Left hindlimb (tissue), 1 donor: ENCODE measurements at regions not wholly inside any gene's neighbourhood (a gene's known extent, or its start where the extent isn't known, plus 50 kb on each side); places are given as distances from the start of the nearest gene placed in this dataset.

Experiments used
- DNase-seq: peaks from one replicate; pipeline ENCODE4 v3.0.0-alpha.2; 2018

- no peak for DNase-seq
Observed at GRCh38 chr5:155996123-155996522, 330.8 kb upstream of the SGCD start.

GRCh38 chr5:155998257-155998656, 328.7 kb upstream of the SGCD start:
- no peak for DNase-seq

- DNase-seq: no peak
Observed at GRCh38 chr5:156000115-156000514, 326.8 kb upstream of the SGCD start.

GRCh38 chr5:156004754-156005153, 322.2 kb upstream of the SGCD start:
- DNase-seq: no peak

GRCh38 chr5:156006026-156006647, 320.8 kb upstream of the SGCD start:
- no peak for DNase-seq

GRCh38 chr5:156008844-156009243, 318.1 kb upstream of the SGCD start:
- no peak for DNase-seq

- DNase-seq: no peak
Observed at GRCh38 chr5:156009583-156009982, 317.4 kb upstream of the SGCD start.

GRCh38 chr5:156015137-156015536, 311.8 kb upstream of the SGCD start:
- no peak for DNase-seq

- no peak for DNase-seq
Observed at GRCh38 chr5:156019130-156019529, 307.8 kb upstream of the SGCD start.

- DNase-seq: peak; percentile 46
Observed at GRCh38 chr5:156019571-156020180, 307.3 kb upstream of the SGCD start.

- no peak for DNase-seq
Observed at GRCh38 chr5:156020647-156021046, 306.3 kb upstream of the SGCD start.

- no peak for DNase-seq
Observed at GRCh38 chr5:156021866-156022265, 305.1 kb upstream of the SGCD start.

- DNase-seq: no peak
Observed at GRCh38 chr5:156025656-156026055, 301.3 kb upstream of the SGCD start.

GRCh38 chr5:156031181-156031580, 295.8 kb upstream of the SGCD start:
- DNase-seq: no peak

GRCh38 chr5:156036640-156037039, 290.3 kb upstream of the SGCD start:
- no peak for DNase-seq

- no peak for DNase-seq
Observed at GRCh38 chr5:156037151-156037909, 289.6 kb upstream of the SGCD start.

GRCh38 chr5:156042726-156043125, 284.2 kb upstream of the SGCD start:
- DNase-seq: no peak

- no peak for DNase-seq
Observed at GRCh38 chr5:156043351-156043750, 283.6 kb upstream of the SGCD start.

GRCh38 chr5:156051972-156052371, 275.0 kb upstream of the SGCD start:
- no peak for DNase-seq

GRCh38 chr5:156052656-156053055, 274.3 kb upstream of the SGCD start:
- no peak for DNase-seq

GRCh38 chr5:156053056-156053455, 273.9 kb upstream of the SGCD start:
- no peak for DNase-seq

GRCh38 chr5:156076912-156077311, 250.1 kb upstream of the SGCD start:
- DNase-seq: no peak

GRCh38 chr5:156087577-156088110, 239.3 kb upstream of the SGCD start:
- DNase-seq: no peak
